ENCODE measurements at regions not wholly inside any gene's neighbourhood (a gene's known extent, or its start where the extent isn't known, plus 50 kb on each side); places are given as distances from the start of the nearest gene placed in this dataset.
"Not testable (repeated sequence)": the region's sequence is repeated elsewhere in the genome, so short reads cannot be mapped to it uniquely, and the experiment has no call there.

GRCh38 chr3:162640208-162640607 lies 1143.6 kb downstream of the OTOL1 start:
- DNase-seq (ENCODE audit: low read depth), result not testable (repeated sequence)

- DNase-seq (ENCODE audit: low read depth), result no peak
These were observed 1144.7 kb downstream of the OTOL1 start for GRCh38 chr3:162641317-162641716.

- no peak for DNase-seq (ENCODE audit: low read depth)
These were observed 1145.3 kb downstream of the OTOL1 start for GRCh38 chr3:162641907-162642306.

- no peak for DNase-seq (ENCODE audit: low read depth)
These were observed 1146.6 kb downstream of the OTOL1 start for GRCh38 chr3:162643245-162643644.

- DNase-seq (ENCODE audit: low read depth), result no peak
These were observed 1150.7 kb downstream of the OTOL1 start for GRCh38 chr3:162647321-162647720.

GRCh38 chr3:162658003-162658402 lies 1161.4 kb downstream of the OTOL1 start:
- peak; percentile 9 for DNase-seq (ENCODE audit: low read depth)

GRCh38 chr3:162665684-162666391 lies 1169.2 kb downstream of the OTOL1 start:
- DNase-seq (ENCODE audit: low read depth), result no peak

- DNase-seq (ENCODE audit: low read depth), result no peak
These were observed 1170.2 kb downstream of the OTOL1 start for GRCh38 chr3:162666835-162667234.

GRCh38 chr3:162670181-162670580 lies 1173.6 kb downstream of the OTOL1 start:
- DNase-seq (ENCODE audit: low read depth), result no peak

- no peak for DNase-seq (ENCODE audit: low read depth)
These were observed 1180.9 kb downstream of the OTOL1 start for GRCh38 chr3:162677475-162677874.

GRCh38 chr3:162678941-162679340 lies 1182.3 kb downstream of the OTOL1 start:
- DNase-seq (ENCODE audit: low read depth), result no peak

GRCh38 chr3:162684260-162684659 lies 1187.7 kb downstream of the OTOL1 start:
- DNase-seq (ENCODE audit: low read depth), result no peak

GRCh38 chr3:162699291-162699690 lies 1202.7 kb downstream of the OTOL1 start:
- DNase-seq (ENCODE audit: low read depth), result no peak

GRCh38 chr3:162701211-162701610 lies 1204.6 kb downstream of the OTOL1 start:
- DNase-seq (ENCODE audit: low read depth), result no peak

GRCh38 chr3:162702768-162703385 lies 1206.3 kb downstream of the OTOL1 start:
- DNase-seq (ENCODE audit: low read depth), result no peak

GRCh38 chr3:162704238-162704637 lies 1207.6 kb downstream of the OTOL1 start:
- DNase-seq (ENCODE audit: low read depth), result no peak

- no peak for DNase-seq (ENCODE audit: low read depth)
These were observed 1208.3 kb downstream of the OTOL1 start for GRCh38 chr3:162704799-162705385.

GRCh38 chr3:162708394-162708793 lies 1211.8 kb downstream of the OTOL1 start:
- not testable (repeated sequence) for DNase-seq (ENCODE audit: low read depth)

GRCh38 chr3:162708942-162709706 lies 1212.5 kb downstream of the OTOL1 start:
- peak; percentile 75 for DNase-seq (ENCODE audit: low read depth)

GRCh38 chr3:162710332-162711112 lies 1213.9 kb downstream of the OTOL1 start:
- no peak for DNase-seq (ENCODE audit: low read depth)

- not testable (repeated sequence) for DNase-seq (ENCODE audit: low read depth)
These were observed 1220.5 kb downstream of the OTOL1 start for GRCh38 chr3:162717074-162717473.

- DNase-seq (ENCODE audit: low read depth), result peak; percentile 39
These were observed 1222.1 kb downstream of the OTOL1 start for GRCh38 chr3:162718697-162719096.

All from renal cortical epithelial cell (primary cell).